GM08714 (cell line): ENCODE measurements at regions not wholly inside any gene's neighbourhood (a gene's known extent, or its start where the extent isn't known, plus 50 kb on each side); places are given as distances from the start of the nearest gene placed in this dataset.

Source experiments
- H3K4me3 ChIP-seq: fragments of 200-500 bp; sonication (Bioruptor generic); 2 replicates; pipeline ENCODE4 v1.5.1; 2014; ENCODE audit warnings: mild to moderate bottlenecking, low read length, inconsistent platforms
- ZNF274 ChIP-seq: IDR thresholded peaks from 2 replicates; pipeline ENCODE4 v1.6.1; 2012; ENCODE audit warnings: mild to moderate bottlenecking, low read depth, low read length

DNA sequence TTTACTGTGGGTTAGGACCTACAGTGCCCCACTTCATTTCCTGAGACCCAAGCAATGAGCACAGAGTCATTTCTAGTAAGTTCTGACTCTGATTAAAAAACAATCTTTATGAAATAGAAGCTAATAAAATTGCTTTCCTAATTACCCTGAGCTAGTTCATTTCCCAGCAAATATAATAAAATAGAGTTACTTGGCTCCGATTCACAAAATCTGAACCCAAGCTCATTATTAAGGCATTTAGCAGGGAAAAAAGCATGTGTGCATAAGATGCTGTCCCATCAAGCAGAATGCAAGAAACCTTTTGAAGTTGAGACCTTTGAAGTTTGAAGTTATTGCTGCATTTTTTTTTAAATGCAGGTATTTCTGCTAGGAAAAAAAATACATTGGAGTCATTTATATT, 629.1 kb downstream of the BCL11A start:
- no peak overlapping the region for H3K4me3 ChIP-seq
- no peak for TF ChIP-seq ZNF274

DNA sequence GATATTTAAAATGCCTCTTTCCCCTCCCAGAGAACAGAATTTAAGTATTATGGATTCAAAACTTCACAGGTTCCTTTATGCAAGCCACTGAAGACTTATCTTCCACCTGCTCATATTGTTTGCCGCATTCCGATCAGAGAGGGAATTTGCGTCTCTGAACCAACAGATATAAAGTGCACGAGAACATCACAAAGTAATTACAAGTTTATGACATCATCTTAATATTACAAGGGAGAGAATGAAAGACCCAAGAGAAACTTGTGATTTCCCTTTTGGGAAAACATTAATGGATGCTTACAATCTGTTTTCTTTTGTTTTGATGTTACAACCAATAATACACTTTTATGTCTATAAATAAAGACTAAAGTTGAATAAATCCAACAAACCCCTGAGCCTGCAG, 631.0 kb downstream of the BCL11A start:
- no peak overlapping the region for H3K4me3 ChIP-seq
- no peak for TF ChIP-seq ZNF274

GRCh38 chr2:59921743-59922142, 631.7 kb downstream of the BCL11A start:
- no peak overlapping the region for H3K4me3 ChIP-seq
- TF ChIP-seq ZNF274, result no peak

DNA sequence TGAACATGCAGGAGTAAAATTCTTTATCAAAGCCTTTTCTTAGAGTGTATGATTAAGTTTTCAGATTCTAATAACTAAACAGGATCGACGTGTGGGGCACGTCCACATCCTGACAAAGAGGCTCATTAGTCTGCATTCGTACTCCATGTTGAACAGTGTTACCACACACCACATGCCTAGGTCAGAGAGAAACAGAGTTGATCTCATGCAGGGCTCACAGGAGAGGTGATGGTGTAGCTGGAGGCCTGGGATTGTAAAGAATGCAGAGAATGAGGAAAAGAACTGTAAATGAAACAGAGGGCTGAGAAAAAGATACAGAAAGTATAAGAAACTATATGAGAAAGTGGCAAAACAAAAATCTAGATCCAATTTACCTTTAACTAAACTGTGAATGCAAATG, 632.5 kb downstream of the BCL11A start:
- no peak overlapping the region for H3K4me3 ChIP-seq
- TF ChIP-seq ZNF274, result no peak

- no peak for TF ChIP-seq ZNF274
- H3K4me3 ChIP-seq, result no peak overlapping the region
These were observed 633.1 kb downstream of the BCL11A start for GRCh38 chr2:59920307-59920706.

DNA sequence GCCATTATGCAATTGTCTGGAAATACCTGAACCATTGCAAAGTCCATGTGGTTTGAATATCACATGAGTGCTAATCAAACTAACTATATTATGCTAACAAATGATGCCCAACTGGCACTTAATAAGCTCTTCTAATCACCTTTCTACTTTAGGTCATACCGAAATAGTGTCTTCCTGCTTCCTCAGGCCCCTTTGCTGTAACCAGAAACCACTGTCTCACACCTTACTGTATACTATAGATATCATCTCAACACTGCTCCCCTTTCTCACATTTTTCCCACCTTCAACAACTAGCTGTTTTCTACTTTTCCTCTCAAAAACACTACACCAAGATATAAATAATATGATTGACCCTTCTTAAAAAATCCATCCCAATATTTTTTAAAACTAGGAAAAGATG, 633.9 kb downstream of the BCL11A start:
- no peak for TF ChIP-seq ZNF274
- no peak overlapping the region for H3K4me3 ChIP-seq

GRCh38 chr2:59912042-59912441, 641.4 kb downstream of the BCL11A start:
- no peak for TF ChIP-seq ZNF274
- no peak overlapping the region for H3K4me3 ChIP-seq

GRCh38 chr2:59910166-59910565, 643.3 kb downstream of the BCL11A start:
- H3K4me3 ChIP-seq, result no peak overlapping the region
- TF ChIP-seq ZNF274, result no peak

GRCh38 chr2:59909147-59909546, 644.3 kb downstream of the BCL11A start:
- no peak overlapping the region for H3K4me3 ChIP-seq
- TF ChIP-seq ZNF274, result no peak

- H3K4me3 ChIP-seq, result no peak overlapping the region
- TF ChIP-seq ZNF274, result no peak
These were observed 647.7 kb downstream of the BCL11A start for GRCh38 chr2:59905731-59906130.

DNA sequence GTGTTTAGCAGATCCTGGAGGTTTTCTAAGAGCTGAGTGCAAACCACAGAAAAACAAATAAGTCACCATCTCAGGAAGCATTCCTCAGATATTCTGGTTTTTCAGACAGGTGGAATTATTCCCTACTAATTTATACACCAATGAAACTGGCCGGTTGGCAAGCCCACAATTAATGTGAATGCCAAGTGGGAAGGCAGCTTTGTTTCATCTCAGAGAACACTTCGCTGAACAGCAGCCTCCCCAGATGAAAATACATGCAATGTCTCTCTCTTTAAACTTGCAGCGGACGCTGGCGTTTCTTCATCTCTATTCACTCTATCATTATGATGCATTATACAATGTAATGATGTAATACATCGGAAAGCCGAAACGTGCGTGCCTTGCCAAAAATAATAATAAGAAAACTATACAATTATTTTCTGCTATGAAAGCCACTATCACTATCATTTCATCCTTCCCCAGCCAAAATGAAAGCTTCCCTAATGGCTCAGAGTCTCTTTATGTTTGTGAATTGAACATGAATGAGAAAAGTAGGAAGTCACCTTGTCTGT, 649.4 kb downstream of the BCL11A start:
- no peak overlapping the region for H3K4me3 ChIP-seq
- TF ChIP-seq ZNF274, result no peak

GRCh38 chr2:59900728-59901452, 652.6 kb downstream of the BCL11A start:
- TF ChIP-seq ZNF274, result no peak
- no peak overlapping the region for H3K4me3 ChIP-seq

DNA sequence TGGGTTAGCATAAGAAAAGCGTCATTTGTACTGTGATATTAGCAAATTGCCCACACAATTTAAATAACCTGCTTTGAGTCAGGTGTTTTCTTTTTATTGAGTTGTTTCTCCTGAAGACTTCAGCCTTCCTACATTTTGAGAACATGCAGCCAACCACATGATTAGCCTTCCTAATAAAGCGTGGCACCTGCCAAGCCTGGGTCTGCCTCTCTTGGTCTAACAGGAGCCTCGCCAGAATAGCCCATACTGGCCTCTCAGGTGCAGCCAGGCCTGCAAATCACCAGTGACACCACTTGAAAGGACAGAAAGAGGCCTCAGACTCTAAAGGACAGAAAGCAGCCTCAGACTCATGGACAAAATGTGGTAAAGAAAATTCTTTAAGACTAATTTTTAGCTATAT, 653.8 kb downstream of the BCL11A start:
- no peak for TF ChIP-seq ZNF274
- H3K4me3 ChIP-seq, result no peak overlapping the region

GRCh38 chr2:59896499-59897245, 656.8 kb downstream of the BCL11A start:
- no peak for TF ChIP-seq ZNF274
- no peak overlapping the region for H3K4me3 ChIP-seq

DNA sequence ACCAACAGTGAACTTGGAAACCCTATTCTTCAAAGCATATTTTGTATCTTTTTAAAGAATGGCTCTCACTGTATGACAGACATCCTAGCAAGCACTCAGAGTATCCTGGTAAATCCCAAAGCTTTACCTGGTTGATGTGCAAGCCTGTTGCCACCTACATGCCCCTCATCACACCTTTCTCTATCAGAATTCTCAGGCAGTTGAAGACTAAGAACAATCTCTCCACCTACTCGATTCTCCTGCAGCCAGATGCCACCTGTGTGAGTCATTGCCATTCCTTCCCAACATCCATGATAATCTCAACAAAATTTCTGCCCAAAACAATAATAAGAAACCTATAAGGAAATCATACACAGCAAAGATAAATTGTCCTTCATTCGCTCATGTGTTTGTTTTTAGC, 659.8 kb downstream of the BCL11A start:
- TF ChIP-seq ZNF274, result no peak

More for the DNA sequence above, 659.8 kb downstream of the BCL11A start:
- no peak overlapping the region for H3K4me3 ChIP-seq
